ENCODE measurements at regions not wholly inside any gene's neighbourhood (a gene's known extent, or its start where the extent isn't known, plus 50 kb on each side); places are given as distances from the start of the nearest gene placed in this dataset.
"Not testable (repeated sequence)": the region's sequence is repeated elsewhere in the genome, so short reads cannot be mapped to it uniquely, and the experiment has no call there.

- DNase-seq (no peak), ATAC-seq (ENCODE audit: low read depth) (no peak)
- Histone ChIP-seq H2AFZ (ENCODE audit: insufficient read depth, low read depth, low read length, poor library complexity, severe bottlenecking) (no peak overlapping the region), H3K79me2 (ENCODE audit: control insufficient read depth, insufficient read depth, low read length) (peaks cover 4% of the 10 kb centered on the region), H3K27ac (ENCODE audit: low read length in 2 of 2) (no peak overlapping the region), H3K9me3 (ENCODE audit: control extremely low read depth in 1 of 3, control insufficient read depth in 2 of 3, insufficient read depth in 1 of 3, low read length in 2 of 3) (no peaks in the 10 kb centered on the region), H3K36me3 (replicated peaks in 1 of 2; ENCODE audit: control extremely low read depth in 1 of 2, control insufficient read depth in 1 of 2, extremely low read depth in 1 of 2, insufficient read depth in 2 of 2, low read length in 1 of 2) (no peaks in the 10 kb centered on the region), H3K9ac (ENCODE audit: low read length) (no peak overlapping the region), H3K27me3 (replicated peaks in 1 of 4; ENCODE audit: control extremely low read depth in 1 of 4, control insufficient read depth in 3 of 4, insufficient read depth in 4 of 4, low read length in 3 of 4) (no peaks in the 10 kb centered on the region), H3K4me3 (ENCODE audit: control extremely low read depth in 1 of 5, extremely low read depth in 1 of 5, insufficient read depth in 1 of 5, low read depth in 2 of 5, low read length in 4 of 5) (no peak overlapping the region), H3K4me1 (ENCODE audit: control insufficient read depth in 2 of 2, insufficient read depth in 2 of 2, low read length in 2 of 2) (peaks cover 3 to 13% of the 10 kb centered on the region in 2 donors), H4K20me1 (ENCODE audit: control insufficient read depth, insufficient read depth, low read length, poor library complexity, severe bottlenecking) (no peaks in the 10 kb centered on the region), H3K4me2 (replicated peaks; ENCODE audit: low read depth, low read length, poor library complexity, severe bottlenecking) (no peak overlapping the region)
- Mint-ChIP-seq H3K27me3 (peaks cover 11% of the 10 kb centered on the region), H3K4me1 (peaks cover 7% of the 10 kb centered on the region), H3K27ac (no peak overlapping the region), H3K4me3 (no peak overlapping the region), H3K9me3 (ENCODE audit: insufficient read depth) (no peaks in the 10 kb centered on the region)
- intact Hi-C loops (cut with micrococcal nuclease) = no loop called here
- 100% methylated on average over 2 of the region's 2 CpGs for WGBS (ENCODE audit: insufficient coverage)
- TF ChIP-seq EZH2 (IDR thresholded peaks at IDR 0.05; ENCODE audit: borderline replicate concordance, insufficient read depth, low read depth, low read length, poor library complexity, severe bottlenecking) (no peak), CTCF (IDR thresholded peaks at IDR 0.05) (no peak)
- CTCF ChIA-PET = no interaction called here
- POLR2A ChIA-PET = no interaction called here
Measured at GRCh38 chr14:106343626-106344025, 817.2 kb downstream of the TMEM121 start.

GRCh38 chr14:106344065-106344614, 817.8 kb downstream of the TMEM121 start:
- H3K9ac ChIP-seq (ENCODE audit: low read length); DNase-seq; H3K79me2 ChIP-seq (ENCODE audit: control insufficient read depth, insufficient read depth, low read length); H3K9me3 Mint-ChIP-seq (ENCODE audit: insufficient read depth); H3K27ac ChIP-seq (ENCODE audit: low read length in 2 of 2); H2AFZ ChIP-seq (ENCODE audit: insufficient read depth, low read depth, low read length, poor library complexity, severe bottlenecking); H4K20me1 ChIP-seq (ENCODE audit: control insufficient read depth, insufficient read depth, low read length, poor library complexity, severe bottlenecking); H3K27me3 ChIP-seq (replicated peaks in 1 of 4; ENCODE audit: control extremely low read depth in 1 of 4, control insufficient read depth in 3 of 4, insufficient read depth in 4 of 4, low read length in 3 of 4); intact Hi-C loops (cut with micrococcal nuclease); H3K4me2 ChIP-seq (replicated peaks; ENCODE audit: low read depth, low read length, poor library complexity, severe bottlenecking); H3K27ac Mint-ChIP-seq; H3K36me3 ChIP-seq (replicated peaks in 1 of 2; ENCODE audit: control extremely low read depth in 1 of 2, control insufficient read depth in 1 of 2, extremely low read depth in 1 of 2, insufficient read depth in 2 of 2, low read length in 1 of 2); ATAC-seq (ENCODE audit: low read depth); H3K4me3 ChIP-seq (ENCODE audit: control extremely low read depth in 1 of 5, extremely low read depth in 1 of 5, insufficient read depth in 1 of 5, low read depth in 2 of 5, low read length in 4 of 5); H3K4me3 Mint-ChIP-seq; POLR2A ChIA-PET; H3K9me3 ChIP-seq (ENCODE audit: control extremely low read depth in 1 of 3, control insufficient read depth in 2 of 3, insufficient read depth in 1 of 3, low read length in 2 of 3); CTCF ChIA-PET: not testable (repeated sequence)
- 17% methylated on average over 2 of the region's 5 CpGs for WGBS (ENCODE audit: insufficient coverage)
- H3K27me3 Mint-ChIP-seq = peaks cover 11% of the 10 kb centered on the region
- peaks cover 11% of the 10 kb centered on the region for H3K4me1 Mint-ChIP-seq
- H3K4me1 ChIP-seq (ENCODE audit: control insufficient read depth in 2 of 2, insufficient read depth in 2 of 2, low read length in 2 of 2) = peaks cover 3 to 18% of the 10 kb centered on the region in 2 donors

GRCh38 chr14:106344791-106345479, 818.6 kb downstream of the TMEM121 start:
- intact Hi-C loops (cut with micrococcal nuclease); H3K9me3 Mint-ChIP-seq (ENCODE audit: insufficient read depth); CTCF ChIA-PET; H3K27ac Mint-ChIP-seq; H3K27ac ChIP-seq (ENCODE audit: low read length in 2 of 2); H3K4me2 ChIP-seq (replicated peaks; ENCODE audit: low read depth, low read length, poor library complexity, severe bottlenecking); POLR2A ChIA-PET; H3K9me3 ChIP-seq (ENCODE audit: control extremely low read depth in 1 of 3, control insufficient read depth in 2 of 3, insufficient read depth in 1 of 3, low read length in 2 of 3); H3K79me2 ChIP-seq (ENCODE audit: control insufficient read depth, insufficient read depth, low read length); H2AFZ ChIP-seq (ENCODE audit: insufficient read depth, low read depth, low read length, poor library complexity, severe bottlenecking); H3K27me3 ChIP-seq (replicated peaks in 1 of 4; ENCODE audit: control extremely low read depth in 1 of 4, control insufficient read depth in 3 of 4, insufficient read depth in 4 of 4, low read length in 3 of 4); ATAC-seq (ENCODE audit: low read depth); H3K9ac ChIP-seq (ENCODE audit: low read length); DNase-seq; H3K4me3 Mint-ChIP-seq; H3K36me3 ChIP-seq (replicated peaks in 1 of 2; ENCODE audit: control extremely low read depth in 1 of 2, control insufficient read depth in 1 of 2, extremely low read depth in 1 of 2, insufficient read depth in 2 of 2, low read length in 1 of 2); H3K27me3 Mint-ChIP-seq; H4K20me1 ChIP-seq (ENCODE audit: control insufficient read depth, insufficient read depth, low read length, poor library complexity, severe bottlenecking); H3K4me3 ChIP-seq (ENCODE audit: control extremely low read depth in 1 of 5, extremely low read depth in 1 of 5, insufficient read depth in 1 of 5, low read depth in 2 of 5, low read length in 4 of 5): not testable (repeated sequence)
- peaks cover 19% of the 10 kb centered on the region for H3K4me1 Mint-ChIP-seq
- WGBS (ENCODE audit: insufficient coverage) = 67% methylated on average over 1 of the region's 5 CpGs
- peaks cover 6 to 24% of the 10 kb centered on the region in 2 donors for H3K4me1 ChIP-seq (ENCODE audit: control insufficient read depth in 2 of 2, insufficient read depth in 2 of 2, low read length in 2 of 2)
